ENCODE measurements at regions not wholly inside any gene's neighbourhood (a gene's known extent, or its start where the extent isn't known, plus 50 kb on each side); places are given as distances from the start of the nearest gene placed in this dataset.
"Not testable (repeated sequence)": the region's sequence is repeated elsewhere in the genome, so short reads cannot be mapped to it uniquely, and the experiment has no call there.

DNA sequence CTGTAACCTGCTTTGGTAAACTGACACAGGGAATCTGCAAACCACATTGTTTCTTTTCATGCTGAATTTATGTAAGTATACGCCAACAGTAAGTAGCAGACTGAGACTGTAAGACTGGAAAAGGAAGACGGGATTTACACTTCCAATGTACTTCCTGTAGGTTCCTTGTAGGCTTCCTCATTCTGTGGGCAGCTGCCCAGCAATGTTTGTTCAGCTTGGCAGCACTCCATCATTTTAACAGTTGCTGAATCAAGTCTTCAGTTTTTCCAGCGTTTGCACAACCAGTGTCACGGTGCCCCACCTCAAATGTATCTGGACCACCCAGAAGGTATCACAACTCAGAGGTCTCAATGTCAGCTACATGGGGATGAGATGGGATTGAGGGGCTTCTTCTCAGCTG lies 232.6 kb downstream of the PRDM9 start:
- H3K9ac ChIP-seq (ENCODE audit: insufficient read length) = no peak overlapping the region
- H3K9me3 ChIP-seq (ENCODE audit: low read depth, low read length) = no peaks in the 10 kb centered on the region
- H3K4me3 ChIP-seq = no peak overlapping the region
- TF ChIP-seq EZH2 (IDR thresholded peaks at IDR 0.05) (no peak), FOXP2 (optimal IDR thresholded peaks at IDR 0.05; ENCODE audit: control extremely low read depth, extremely low read length, insufficient read depth) (no peak), POLR2AphosphoS5 (IDR thresholded peaks at IDR 0.05; ENCODE audit: borderline replicate concordance, low read depth, low read length) (no peak)
- H3K27ac ChIP-seq = no peak overlapping the region
- no peak for DNase-seq (ENCODE audit: low read depth, low spot score)
- H3K36me3 ChIP-seq (ENCODE audit: insufficient read depth, low read length) = no peaks in the 10 kb centered on the region

DNA sequence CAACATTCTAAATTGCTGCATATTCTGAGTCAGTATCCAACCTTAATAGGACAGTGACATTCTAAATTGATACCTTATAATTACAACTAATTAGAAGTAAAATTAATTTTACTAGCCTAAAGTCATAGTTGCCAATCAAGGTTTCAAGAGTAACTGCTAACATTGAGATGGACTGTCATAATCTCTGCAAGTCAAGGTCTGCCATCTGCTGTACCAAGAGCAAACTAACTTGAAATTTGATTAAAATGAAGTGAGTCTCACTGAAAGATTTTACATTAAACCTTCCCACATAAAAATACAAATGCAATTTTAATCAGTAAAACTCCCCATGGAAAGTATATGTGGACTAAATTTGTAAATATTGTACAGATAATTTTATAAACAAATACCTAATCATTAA lies 235.3 kb downstream of the PRDM9 start:
- no peak for DNase-seq (ENCODE audit: low read depth, low spot score)
- Histone ChIP-seq H3K9ac (ENCODE audit: insufficient read length) (no peak overlapping the region), H3K4me3 (no peak overlapping the region), H3K9me3 (ENCODE audit: low read depth, low read length) (no peaks in the 10 kb centered on the region), H3K27ac (no peak overlapping the region), H3K36me3 (ENCODE audit: insufficient read depth, low read length) (no peaks in the 10 kb centered on the region)
- TF ChIP-seq POLR2AphosphoS5 (IDR thresholded peaks at IDR 0.05; ENCODE audit: borderline replicate concordance, low read depth, low read length) (no peak), EZH2 (IDR thresholded peaks at IDR 0.05) (no peak), FOXP2 (optimal IDR thresholded peaks at IDR 0.05; ENCODE audit: control extremely low read depth, extremely low read length, insufficient read depth) (no peak)

GRCh38 chr5:23755906-23756305 lies 248.5 kb downstream of the PRDM9 start:
- Histone ChIP-seq H3K36me3 (ENCODE audit: insufficient read depth, low read length) (no peaks in the 10 kb centered on the region), H3K4me3 (no peak overlapping the region), H3K9me3 (ENCODE audit: low read depth, low read length) (no peaks in the 10 kb centered on the region), H3K27ac (no peak overlapping the region), H3K9ac (ENCODE audit: insufficient read length) (no peak overlapping the region)
- TF ChIP-seq FOXP2 (optimal IDR thresholded peaks at IDR 0.05; ENCODE audit: control extremely low read depth, extremely low read length, insufficient read depth) = no peak
- no peak for TF ChIP-seq POLR2AphosphoS5 (IDR thresholded peaks at IDR 0.05; ENCODE audit: borderline replicate concordance, low read depth, low read length)
- no peak for TF ChIP-seq EZH2 (IDR thresholded peaks at IDR 0.05)
- no peak for DNase-seq (ENCODE audit: low read depth, low spot score)

- H3K9ac ChIP-seq (ENCODE audit: insufficient read length) = no peak overlapping the region
- H3K27ac ChIP-seq = no peak overlapping the region
- TF ChIP-seq FOXP2 (optimal IDR thresholded peaks at IDR 0.05; ENCODE audit: control extremely low read depth, extremely low read length, insufficient read depth) (no peak), POLR2AphosphoS5 (IDR thresholded peaks at IDR 0.05; ENCODE audit: borderline replicate concordance, low read depth, low read length) (no peak), EZH2 (IDR thresholded peaks at IDR 0.05) (no peak)
- H3K36me3 ChIP-seq (ENCODE audit: insufficient read depth, low read length) = no peaks in the 10 kb centered on the region
- no peak for DNase-seq (ENCODE audit: low read depth, low spot score)
- no peaks in the 10 kb centered on the region for H3K9me3 ChIP-seq (ENCODE audit: low read depth, low read length)
- H3K4me3 ChIP-seq = no peak overlapping the region
Measured at GRCh38 chr5:23756779-23757178, 249.4 kb downstream of the PRDM9 start.

GRCh38 chr5:23763170-23763569 lies 255.8 kb downstream of the PRDM9 start:
- Histone ChIP-seq H3K36me3 (ENCODE audit: insufficient read depth, low read length) (no peaks in the 10 kb centered on the region), H3K9ac (ENCODE audit: insufficient read length) (no peak overlapping the region), H3K9me3 (ENCODE audit: low read depth, low read length) (no peaks in the 10 kb centered on the region), H3K27ac (no peak overlapping the region), H3K4me3 (no peak overlapping the region)
- TF ChIP-seq FOXP2 (optimal IDR thresholded peaks at IDR 0.05; ENCODE audit: control extremely low read depth, extremely low read length, insufficient read depth) (no peak), EZH2 (IDR thresholded peaks at IDR 0.05) (no peak), POLR2AphosphoS5 (IDR thresholded peaks at IDR 0.05; ENCODE audit: borderline replicate concordance, low read depth, low read length) (no peak)
- DNase-seq (ENCODE audit: low read depth, low spot score) = no peak

DNA sequence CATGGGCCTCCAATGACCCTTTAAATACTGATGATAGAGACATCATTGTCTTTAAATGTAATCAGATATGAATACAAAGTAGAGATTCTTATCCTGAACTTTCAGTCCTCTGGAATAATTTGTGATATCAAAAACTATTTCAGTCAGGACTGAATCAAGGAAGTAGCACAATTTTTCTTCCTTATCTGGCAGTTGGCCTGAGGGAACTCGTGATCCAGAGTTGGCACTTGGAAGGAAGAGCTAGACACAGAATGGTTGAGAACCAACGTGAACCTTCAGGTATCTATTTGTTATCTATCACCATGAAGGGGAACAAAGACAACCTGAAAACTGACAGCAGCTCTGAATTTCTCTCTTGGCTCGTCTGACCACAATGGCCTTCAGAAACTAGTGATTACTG lies 269.3 kb downstream of the PRDM9 start:
- Histone ChIP-seq H3K9me3 (ENCODE audit: low read depth, low read length) (no peaks in the 10 kb centered on the region), H3K36me3 (ENCODE audit: insufficient read depth, low read length) (no peaks in the 10 kb centered on the region), H3K4me3 (no peak overlapping the region), H3K9ac (ENCODE audit: insufficient read length) (no peak overlapping the region), H3K27ac (no peak overlapping the region)
- TF ChIP-seq EZH2 (IDR thresholded peaks at IDR 0.05) (no peak), FOXP2 (optimal IDR thresholded peaks at IDR 0.05; ENCODE audit: control extremely low read depth, extremely low read length, insufficient read depth) (no peak), POLR2AphosphoS5 (IDR thresholded peaks at IDR 0.05; ENCODE audit: borderline replicate concordance, low read depth, low read length) (no peak)
- no peak for DNase-seq (ENCODE audit: low read depth, low spot score)

GRCh38 chr5:23800307-23800706 lies 292.9 kb downstream of the PRDM9 start:
- not testable (repeated sequence) for DNase-seq (ENCODE audit: low read depth, low spot score); H3K27ac ChIP-seq

GRCh38 chr5:23820765-23821471 lies 313.5 kb downstream of the PRDM9 start:
- no peak overlapping the region for H3K4me3 ChIP-seq
- DNase-seq (ENCODE audit: low read depth, low spot score) = peak; percentile 24
- no peak overlapping the region for H3K9ac ChIP-seq (ENCODE audit: insufficient read length)
- H3K9me3 ChIP-seq (ENCODE audit: low read depth, low read length) = no peaks in the 10 kb centered on the region
- no peaks in the 10 kb centered on the region for H3K36me3 ChIP-seq (ENCODE audit: insufficient read depth, low read length)
- TF ChIP-seq EZH2 (IDR thresholded peaks at IDR 0.05) = no peak
- TF ChIP-seq POLR2AphosphoS5 (IDR thresholded peaks at IDR 0.05; ENCODE audit: borderline replicate concordance, low read depth, low read length) = no peak
- TF ChIP-seq FOXP2 (optimal IDR thresholded peaks at IDR 0.05; ENCODE audit: control extremely low read depth, extremely low read length, insufficient read depth) = no peak
- no peak overlapping the region for H3K27ac ChIP-seq

More at GRCh38 chr5:23800307-23800706, 292.9 kb downstream of the PRDM9 start:
- H3K9me3 ChIP-seq (ENCODE audit: low read depth, low read length); H3K36me3 ChIP-seq (ENCODE audit: insufficient read depth, low read length); H3K9ac ChIP-seq (ENCODE audit: insufficient read length); H3K4me3 ChIP-seq: not testable (repeated sequence)

DNA sequence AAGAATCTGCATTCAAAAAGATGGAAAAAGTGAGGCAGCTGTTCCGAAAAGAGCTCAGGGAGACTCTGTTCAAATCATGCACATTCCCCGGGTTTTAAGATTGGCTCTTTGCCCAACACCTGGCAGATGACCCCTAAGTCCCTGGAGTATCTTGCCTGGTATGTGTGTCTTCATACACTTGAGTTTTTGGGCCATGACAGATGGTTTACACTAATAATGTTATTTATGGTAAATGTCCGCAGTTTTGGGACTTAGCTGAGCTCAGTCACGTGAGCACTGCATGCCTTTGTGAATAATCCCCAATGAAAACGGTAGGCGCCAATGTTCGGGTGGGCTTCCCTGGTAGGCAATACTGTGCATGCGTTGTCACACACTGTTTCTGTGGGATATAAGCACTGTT lies 316.1 kb downstream of the PRDM9 start:
- Histone ChIP-seq H3K9ac (ENCODE audit: insufficient read length) (no peak overlapping the region), H3K9me3 (ENCODE audit: low read depth, low read length) (no peaks in the 10 kb centered on the region), H3K4me3 (no peak overlapping the region), H3K27ac (no peak overlapping the region), H3K36me3 (ENCODE audit: insufficient read depth, low read length) (no peaks in the 10 kb centered on the region)
- TF ChIP-seq FOXP2 (optimal IDR thresholded peaks at IDR 0.05; ENCODE audit: control extremely low read depth, extremely low read length, insufficient read depth) = no peak
- no peak for TF ChIP-seq EZH2 (IDR thresholded peaks at IDR 0.05)
- TF ChIP-seq POLR2AphosphoS5 (IDR thresholded peaks at IDR 0.05; ENCODE audit: borderline replicate concordance, low read depth, low read length) = no peak
- no peak for DNase-seq (ENCODE audit: low read depth, low spot score)

Measured in SK-N-MC (cell line).